GM12864 (cell line): ENCODE measurements at regions not wholly inside any gene's neighbourhood (a gene's known extent, or its start where the extent isn't known, plus 50 kb on each side); places are given as distances from the start of the nearest gene placed in this dataset.
"Not testable (repeated sequence)": the region's sequence is repeated elsewhere in the genome, so short reads cannot be mapped to it uniquely, and the experiment has no call there.

Experiments used
- DNase-seq: peaks from one replicate; pipeline ENCODE4 v3.0.0-alpha.2; 2011; ENCODE audit warnings: low read depth
- H3K4me3 ChIP-seq: 2 replicates; pipeline ENCODE4 v1.5.1; 2011; ENCODE audit warnings: mild to moderate bottlenecking, low read depth, low read length, control low read depth
- CTCF ChIP-seq: IDR thresholded peaks from 2 replicates; pipeline ENCODE4 v1.5.1; 2011; ENCODE audit warnings: low read depth, mild to moderate bottlenecking, moderate library complexity, low read length, control low read depth, inconsistent platforms; ENCODE audit errors: missing control alignments

DNA sequence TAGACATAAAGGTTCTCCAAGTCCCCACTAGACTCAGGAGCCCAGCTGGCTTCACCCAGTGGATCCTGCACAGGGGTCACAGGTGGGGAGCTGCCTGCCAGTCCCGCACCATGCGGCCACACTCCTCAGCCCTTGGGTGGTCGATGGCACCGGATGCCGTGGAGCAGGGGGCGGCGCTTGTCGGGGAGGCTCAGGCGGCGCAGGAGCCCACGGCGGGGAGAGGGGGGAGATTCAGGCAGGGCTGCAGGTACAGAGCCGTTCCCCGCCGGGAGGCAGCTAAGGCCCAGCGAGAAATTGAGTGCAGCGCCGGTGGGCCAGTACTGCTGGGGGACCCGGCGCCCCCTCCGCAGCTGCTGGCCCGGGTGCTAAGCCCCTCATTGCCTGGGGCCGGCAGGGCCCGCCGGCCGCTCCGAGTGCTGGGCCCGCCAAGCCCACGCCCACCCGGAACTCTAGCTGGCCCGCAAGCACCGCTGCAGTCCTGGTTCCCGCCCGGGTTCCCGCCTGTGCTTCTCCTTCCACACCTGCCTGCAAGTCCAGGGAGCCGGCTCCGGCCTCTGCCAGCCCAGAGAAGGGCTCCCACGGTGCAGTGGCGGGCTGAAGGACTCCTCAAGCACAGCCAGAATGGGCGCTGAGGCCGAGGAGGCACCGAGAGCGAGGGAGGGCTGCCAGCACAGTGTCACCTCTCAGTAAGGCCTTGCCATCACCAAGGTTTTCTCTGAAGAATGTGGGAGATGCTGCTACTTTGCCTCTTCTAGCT is 58.4 kb upstream of the PPP1R12A start:
- no peak for DNase-seq
- no peak for TF ChIP-seq CTCF
- H3K4me3 ChIP-seq: no peak overlapping the region

- no peak for TF ChIP-seq CTCF
- no peak overlapping the region for H3K4me3 ChIP-seq
- no peak for DNase-seq
These were observed 56.7 kb upstream of the PPP1R12A start for GRCh38 chr12:79991586-79991985.

GRCh38 chr12:79990509-79991338 is 55.8 kb upstream of the PPP1R12A start:
- H3K4me3 ChIP-seq, DNase-seq: not testable (repeated sequence)

DNA sequence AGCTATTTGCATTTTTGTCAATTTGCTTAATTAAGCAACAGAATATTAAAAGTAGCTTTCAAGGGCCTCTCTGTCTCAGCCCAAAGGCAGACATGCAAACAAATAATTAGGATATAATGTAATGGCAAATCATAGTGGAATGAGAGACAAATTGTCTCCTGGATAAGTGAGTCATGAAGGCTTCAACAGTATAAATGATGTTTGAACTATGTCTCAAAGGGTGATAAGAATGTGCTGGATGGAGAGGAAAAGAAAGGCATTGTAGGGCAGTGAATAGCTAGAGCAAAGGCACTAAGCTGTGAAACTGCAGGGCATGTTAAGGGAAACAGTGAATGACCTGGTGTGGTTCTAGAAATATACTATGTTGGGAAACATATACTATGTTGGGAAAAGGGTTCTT is 53.5 kb upstream of the PPP1R12A start:
- H3K4me3 ChIP-seq: no peak overlapping the region
- no peak for TF ChIP-seq CTCF
- no peak for DNase-seq

DNA sequence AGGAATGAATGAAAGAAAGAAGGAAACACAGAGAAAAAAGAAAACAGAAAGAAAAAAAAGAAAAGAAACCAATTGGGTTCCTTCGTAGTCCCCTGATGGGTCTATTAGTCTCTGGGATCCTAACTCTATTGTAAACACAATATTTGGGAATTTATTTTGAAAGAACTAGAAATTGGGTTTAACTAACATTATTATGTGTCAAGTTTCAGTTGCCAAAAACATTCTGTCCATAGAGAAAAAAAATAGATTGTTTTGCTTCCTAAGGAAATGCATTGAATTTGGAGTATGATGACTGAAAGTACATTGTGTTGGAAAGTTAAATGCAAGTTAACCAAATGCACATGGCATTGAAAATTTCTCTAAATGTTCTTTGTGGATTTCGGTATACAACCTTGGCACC is 52.8 kb upstream of the PPP1R12A start:
- no peak overlapping the region for H3K4me3 ChIP-seq
- no peak for TF ChIP-seq CTCF
- no peak for DNase-seq
